ENCODE measurements at regions not wholly inside any gene's neighbourhood (a gene's known extent, or its start where the extent isn't known, plus 50 kb on each side); places are given as distances from the start of the nearest gene placed in this dataset.

DNA sequence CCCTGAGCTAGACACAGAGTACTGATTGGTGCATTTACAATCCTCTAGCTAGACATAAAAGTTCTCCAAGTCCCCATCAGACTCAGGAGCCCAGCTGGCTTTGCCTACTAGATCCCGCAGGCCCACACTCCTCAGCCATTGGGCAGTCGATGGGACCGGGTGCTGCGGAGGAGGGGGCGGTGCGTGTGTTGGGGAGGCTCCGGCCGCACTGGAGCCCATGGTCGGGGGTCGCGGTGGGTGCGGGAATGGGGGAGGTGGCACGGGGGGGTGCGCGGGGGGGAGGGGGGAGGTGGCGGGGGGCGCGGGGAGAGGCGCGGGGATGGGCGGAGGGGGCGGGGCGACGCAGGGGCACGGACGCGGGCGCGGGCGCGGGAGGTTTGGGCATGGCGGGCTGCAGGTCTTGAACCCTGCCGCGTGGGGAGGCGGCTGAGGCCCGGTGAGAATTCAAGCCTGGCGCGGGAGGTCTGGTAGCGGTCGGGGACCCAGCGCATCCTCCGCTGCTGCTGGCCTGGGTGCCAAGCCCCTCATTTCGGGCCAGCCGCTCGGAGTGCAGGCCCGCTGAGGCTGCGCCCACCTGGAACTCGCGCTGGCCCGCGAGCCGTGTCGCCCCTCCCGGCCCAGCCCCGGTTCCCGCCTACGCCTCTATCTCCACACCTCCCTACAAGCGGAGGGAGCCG is 674.1 kb downstream of the SLITRK5 start:
- no peak for FAIRE-seq
- DNase-seq (ENCODE audit: low spot score in 2 of 2) = no peak

GRCh38 chr13:88360761-88361160 is 689.6 kb downstream of the SLITRK5 start:
- DNase-seq (ENCODE audit: low spot score in 2 of 2) (no peak), FAIRE-seq (no peak)

DNA sequence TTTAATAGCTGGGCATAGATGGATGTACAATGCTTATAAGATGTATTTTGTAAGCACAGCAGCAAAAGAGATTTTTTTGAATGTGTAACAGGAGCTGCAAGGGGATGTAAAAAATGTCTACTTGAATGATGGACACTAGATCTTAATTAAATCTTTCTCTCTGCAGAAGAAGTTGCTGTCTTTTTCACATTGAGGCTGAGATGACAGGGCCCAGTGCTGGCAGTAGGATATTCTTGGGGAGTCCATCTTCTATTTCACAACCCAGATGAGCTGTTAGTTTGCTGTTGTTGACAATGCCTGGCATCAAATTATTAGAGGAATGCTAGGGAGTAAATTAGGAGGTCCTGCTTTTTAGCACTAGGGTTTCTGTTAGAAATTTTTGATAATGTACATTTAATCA is 698.7 kb downstream of the SLITRK5 start:
- FAIRE-seq (no peak), DNase-seq (ENCODE audit: low spot score in 2 of 2) (no peak)

DNA sequence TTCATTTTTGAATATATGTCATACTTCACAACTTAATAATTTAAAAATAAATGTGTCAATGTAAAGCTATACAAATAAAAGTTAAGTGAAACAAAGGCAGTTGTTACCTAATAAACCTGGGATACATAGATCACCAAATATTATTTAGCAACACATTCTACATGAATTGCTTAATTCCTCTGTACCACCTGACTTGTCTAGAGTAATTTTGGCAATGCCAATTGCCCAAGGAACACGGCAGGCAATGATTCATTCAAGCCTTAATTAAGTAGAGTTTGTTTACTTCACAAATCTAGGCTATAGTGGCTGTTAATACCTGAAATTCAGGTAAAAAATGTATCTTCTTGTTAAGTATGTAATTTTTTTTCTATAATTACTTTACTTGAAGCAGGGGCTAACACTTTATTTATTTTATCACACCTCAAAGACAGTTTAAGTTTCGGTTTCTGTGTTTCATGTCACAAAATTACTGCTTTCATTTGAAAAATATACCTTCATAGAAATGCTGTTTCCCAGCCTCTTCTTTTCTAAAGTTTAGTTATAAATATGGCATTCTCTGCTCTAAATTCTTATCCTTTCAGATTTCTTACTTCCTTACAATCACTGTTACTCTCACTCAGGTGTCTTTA is 705.7 kb downstream of the SLITRK5 start:
- no peak for FAIRE-seq

DNA sequence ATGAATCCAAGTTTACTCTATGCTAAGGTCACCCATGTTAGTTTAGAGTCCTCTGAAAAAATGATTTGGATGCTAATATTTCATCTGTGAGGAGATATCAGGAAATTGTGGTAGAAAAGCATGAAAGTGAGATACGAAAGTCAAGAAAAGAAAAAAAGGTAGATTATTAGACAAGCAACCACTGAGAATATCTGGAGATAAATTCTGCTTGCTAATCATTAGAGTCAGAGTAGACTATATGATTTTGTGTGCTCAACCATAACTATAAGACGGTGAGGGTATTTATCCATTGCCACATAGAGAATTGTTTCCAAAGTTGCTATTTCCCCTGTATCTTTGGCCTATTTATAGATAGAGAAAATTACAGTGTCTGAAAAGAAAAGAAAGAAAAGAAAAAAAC is 706.7 kb downstream of the SLITRK5 start:
- FAIRE-seq = no peak

More for the DNA sequence above, 705.7 kb downstream of the SLITRK5 start:
- no peak for DNase-seq (ENCODE audit: low spot score in 2 of 2)

GRCh38 chr13:88384542-88384941 is 713.4 kb downstream of the SLITRK5 start:
- FAIRE-seq (no peak), DNase-seq (ENCODE audit: low spot score in 2 of 2) (no peak)

More for the DNA sequence above, 706.7 kb downstream of the SLITRK5 start:
- no peak for DNase-seq (ENCODE audit: low spot score in 2 of 2)

DNA sequence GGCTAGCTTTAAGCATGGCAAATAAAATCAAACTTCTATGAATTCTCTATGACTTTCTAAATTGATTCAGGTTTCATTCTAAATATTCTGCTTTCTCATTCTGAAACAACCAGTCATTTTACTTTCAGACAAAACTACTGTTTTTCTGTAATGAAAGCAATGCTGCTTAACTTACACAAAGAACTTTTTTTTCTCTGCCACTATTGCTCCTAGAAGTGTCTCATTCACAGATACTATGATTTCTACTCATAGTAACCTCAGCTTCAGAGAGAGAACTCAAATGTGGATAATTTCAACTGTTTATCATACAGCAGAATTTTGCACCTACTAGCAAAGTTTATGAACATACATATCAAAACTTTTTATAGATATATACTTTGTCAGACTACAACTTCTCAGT is 724.6 kb downstream of the SLITRK5 start:
- DNase-seq (ENCODE audit: low spot score in 2 of 2) (no peak), FAIRE-seq (no peak)

GRCh38 chr13:88411696-88412095 is 740.5 kb downstream of the SLITRK5 start:
- FAIRE-seq = no peak
- no peak for DNase-seq (ENCODE audit: low spot score in 2 of 2)

DNA sequence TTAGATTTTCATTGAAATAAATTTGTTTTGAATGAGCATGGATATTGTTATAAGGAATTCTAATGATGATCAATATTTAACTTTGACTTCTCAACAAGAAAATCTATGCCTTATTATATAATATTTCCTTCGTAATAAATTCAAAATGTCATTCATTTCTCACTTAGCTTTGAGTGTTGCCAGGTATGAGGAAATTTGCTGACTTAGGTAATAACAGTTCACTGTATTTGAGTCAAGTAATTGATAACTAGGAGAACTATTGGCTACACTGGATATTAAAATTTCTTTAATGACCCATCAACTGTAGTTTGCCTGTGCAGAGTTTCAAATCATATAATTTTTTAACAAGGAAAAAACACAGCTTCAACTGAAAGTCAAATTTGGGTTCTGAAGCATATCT is 746.6 kb downstream of the SLITRK5 start:
- no peak for FAIRE-seq
- no peak for DNase-seq (ENCODE audit: low spot score in 2 of 2)

DNA sequence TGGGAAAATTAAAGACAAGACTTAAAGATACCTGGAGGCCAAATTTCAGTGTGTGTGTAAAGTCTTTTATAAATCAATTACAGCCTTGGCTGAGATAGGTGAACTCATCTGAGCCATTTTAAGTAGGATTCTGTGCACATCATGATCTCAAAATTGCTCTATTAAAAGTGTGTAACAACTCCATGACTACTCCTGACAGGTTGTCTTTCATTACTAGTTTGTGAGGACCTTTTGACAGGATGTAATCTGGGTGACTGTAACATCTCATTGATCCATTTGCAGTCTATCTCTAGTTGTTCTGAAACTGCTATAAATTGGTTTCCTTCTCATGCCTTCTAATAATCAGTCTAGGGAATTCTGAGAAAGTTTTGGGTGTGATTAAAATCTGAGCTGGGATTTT is 753.3 kb downstream of the SLITRK5 start:
- no peak for DNase-seq (ENCODE audit: low spot score in 2 of 2)
- no peak for FAIRE-seq

- no peak for DNase-seq (ENCODE audit: low spot score in 2 of 2)
These were observed 755.5 kb downstream of the SLITRK5 start for GRCh38 chr13:88426661-88427060.

GRCh38 chr13:88429862-88430261 is 758.7 kb downstream of the SLITRK5 start:
- no peak for FAIRE-seq
- no peak for DNase-seq (ENCODE audit: low spot score in 2 of 2)

More at GRCh38 chr13:88426661-88427060, 755.5 kb downstream of the SLITRK5 start:
- no peak for FAIRE-seq

DNA sequence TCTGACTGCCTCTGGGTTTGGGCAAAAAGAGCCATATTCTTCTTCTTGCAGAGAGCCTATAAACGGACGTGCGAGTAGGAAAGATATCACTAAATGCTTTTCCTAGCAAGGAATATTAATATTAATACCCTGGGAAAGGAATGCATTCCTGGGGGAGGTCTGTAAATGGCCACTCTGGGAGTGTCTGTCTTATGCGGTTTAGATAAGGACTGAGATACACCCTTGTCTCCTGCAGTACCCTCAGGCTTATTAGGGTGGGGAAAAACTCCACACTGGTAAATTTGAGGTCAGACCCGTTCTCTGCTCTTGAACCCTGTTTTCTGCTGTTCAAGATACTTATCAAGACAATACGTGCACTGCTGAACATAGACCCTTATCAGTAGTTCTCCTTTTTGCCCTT is 763.8 kb downstream of the SLITRK5 start:
- DNase-seq (ENCODE audit: low spot score in 2 of 2) (no peak), FAIRE-seq (no peak)

GRCh38 chr13:88436974-88437373 is 765.8 kb downstream of the SLITRK5 start:
- no peak for FAIRE-seq
- no peak for DNase-seq (ENCODE audit: low spot score in 2 of 2)

DNA sequence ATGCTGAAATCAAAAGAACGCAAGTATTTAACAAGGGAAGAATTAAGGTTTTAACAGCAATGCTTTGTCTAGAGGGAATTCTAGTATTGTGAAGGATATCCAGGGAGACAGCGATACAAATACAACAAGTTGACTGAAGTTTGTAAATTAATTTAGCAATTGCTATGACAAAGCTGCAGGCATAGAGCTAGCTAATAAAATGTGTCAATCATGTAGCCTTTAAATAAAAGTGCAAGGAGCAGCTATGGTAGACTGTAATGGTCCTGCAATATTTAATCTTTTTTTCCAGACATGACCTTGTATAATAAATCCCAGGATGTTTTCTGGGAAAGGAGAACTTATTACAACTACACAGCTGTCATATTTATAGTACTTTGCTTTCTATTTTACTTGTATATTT is 779.3 kb downstream of the SLITRK5 start:
- DNase-seq (ENCODE audit: low spot score in 2 of 2) = no peak
- no peak for FAIRE-seq

DNA sequence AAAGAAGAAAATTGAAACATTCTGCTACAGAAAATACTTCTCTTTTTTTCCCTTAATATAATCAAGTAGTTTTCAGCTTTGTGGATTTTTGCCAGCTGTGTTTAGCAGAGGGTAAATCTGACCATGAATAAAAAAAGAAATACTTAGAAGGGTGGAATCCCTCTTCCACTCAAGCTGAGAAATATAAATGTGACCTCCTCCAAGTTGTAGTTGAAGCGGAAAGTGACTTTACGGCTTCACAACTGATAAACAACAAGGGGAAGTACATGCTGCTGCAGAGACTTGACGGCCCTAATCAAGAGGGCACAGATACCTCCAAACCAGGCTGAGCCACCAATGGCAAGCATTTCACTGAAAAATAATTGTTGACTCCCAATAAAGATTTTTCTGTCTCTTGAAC is 785.0 kb downstream of the SLITRK5 start:
- DNase-seq (ENCODE audit: low spot score in 2 of 2) (no peak), FAIRE-seq (no peak)

DNA sequence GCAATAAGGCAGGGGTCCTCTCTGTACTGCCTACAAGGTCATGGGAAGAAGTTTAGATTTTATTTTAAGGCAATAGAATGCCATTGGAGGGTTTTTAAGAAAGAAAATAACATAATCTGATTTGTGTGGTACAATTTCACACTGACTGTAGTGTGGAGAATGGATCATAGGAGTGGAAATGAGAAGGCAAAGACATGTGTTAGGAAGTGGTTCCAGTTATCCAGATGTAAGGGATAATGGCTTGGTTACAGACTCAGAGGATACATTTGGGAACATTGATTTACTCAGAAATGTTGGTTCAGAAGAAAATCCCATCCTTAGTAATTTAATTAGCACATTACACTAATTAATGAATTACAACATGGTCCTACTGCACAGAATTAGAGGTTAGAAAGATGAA is 788.2 kb downstream of the SLITRK5 start:
- FAIRE-seq = no peak
- DNase-seq (ENCODE audit: low spot score in 2 of 2) = no peak

- DNase-seq (ENCODE audit: low spot score in 2 of 2) = no peak
- FAIRE-seq = no peak
These were observed 790.3 kb downstream of the SLITRK5 start for GRCh38 chr13:88461272-88462009.

DNA sequence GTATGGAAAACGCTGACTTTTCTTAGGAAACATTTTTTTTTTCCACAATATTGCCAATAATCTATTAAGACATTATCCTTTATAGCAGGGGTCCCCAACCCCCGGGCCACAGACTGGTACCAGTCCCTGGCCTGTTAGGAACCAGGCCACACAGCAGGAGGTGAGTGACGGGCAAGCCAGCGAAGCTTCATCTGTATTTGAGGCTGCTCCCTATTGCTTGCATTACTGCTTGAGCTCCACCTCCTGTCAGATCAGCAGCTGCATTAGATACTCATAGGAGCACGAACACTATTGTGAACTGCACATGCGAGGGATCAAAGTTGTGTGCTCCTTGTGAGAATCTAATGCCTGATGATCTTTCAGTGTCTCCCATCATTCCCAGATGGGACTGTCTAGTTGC is 793.7 kb downstream of the SLITRK5 start:
- DNase-seq (ENCODE audit: low spot score in 2 of 2) = no peak
- FAIRE-seq = no peak

DNA sequence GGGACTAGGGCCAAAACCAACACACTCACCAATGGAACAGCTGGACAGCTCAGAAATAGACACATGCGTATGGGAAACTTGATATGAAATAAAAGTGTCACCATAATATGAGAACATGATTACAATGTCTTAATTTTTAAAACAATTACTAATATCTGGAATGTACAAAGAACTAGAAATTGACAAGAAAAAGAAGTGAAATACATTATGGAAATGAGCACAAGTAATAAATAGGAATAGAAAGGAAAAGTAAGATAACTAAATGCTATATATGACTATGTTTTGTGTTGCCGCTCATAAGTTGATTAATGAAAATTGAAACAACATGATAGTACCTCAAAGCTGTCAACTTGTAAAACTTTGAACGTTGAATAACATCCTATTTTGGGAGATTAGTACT is 801.1 kb downstream of the SLITRK5 start:
- DNase-seq (ENCODE audit: low spot score in 2 of 2) (no peak), FAIRE-seq (no peak)

GRCh38 chr13:88483202-88483601 is 812.0 kb downstream of the SLITRK5 start:
- DNase-seq (ENCODE audit: low spot score in 2 of 2) (no peak), FAIRE-seq (no peak)

DNA sequence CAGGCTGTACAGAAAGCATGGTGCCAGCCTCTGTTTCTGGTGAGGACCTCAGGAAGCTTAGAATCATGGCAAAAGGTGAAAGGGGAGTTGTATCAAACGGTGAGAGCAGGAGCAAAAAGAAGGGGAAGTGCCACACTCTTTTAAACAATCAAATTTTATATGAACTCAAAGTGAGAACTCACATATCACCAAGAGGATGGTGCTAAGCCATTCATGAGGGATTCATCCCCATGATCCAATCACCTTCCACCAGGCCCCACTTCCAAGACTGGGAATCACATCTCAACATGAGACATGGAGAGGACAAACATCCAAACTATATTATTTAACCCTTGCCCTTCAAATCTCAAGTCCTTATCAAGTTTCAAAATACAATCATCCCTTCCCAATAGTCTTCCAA is 836.7 kb downstream of the SLITRK5 start:
- DNase-seq (ENCODE audit: low spot score in 2 of 2) (no peak), FAIRE-seq (no peak)

All from frontal cortex (tissue), 3 donors.